ENCODE measurements at regions not wholly inside any gene's neighbourhood (a gene's known extent, or its start where the extent isn't known, plus 50 kb on each side); places are given as distances from the start of the nearest gene placed in this dataset.

DNA sequence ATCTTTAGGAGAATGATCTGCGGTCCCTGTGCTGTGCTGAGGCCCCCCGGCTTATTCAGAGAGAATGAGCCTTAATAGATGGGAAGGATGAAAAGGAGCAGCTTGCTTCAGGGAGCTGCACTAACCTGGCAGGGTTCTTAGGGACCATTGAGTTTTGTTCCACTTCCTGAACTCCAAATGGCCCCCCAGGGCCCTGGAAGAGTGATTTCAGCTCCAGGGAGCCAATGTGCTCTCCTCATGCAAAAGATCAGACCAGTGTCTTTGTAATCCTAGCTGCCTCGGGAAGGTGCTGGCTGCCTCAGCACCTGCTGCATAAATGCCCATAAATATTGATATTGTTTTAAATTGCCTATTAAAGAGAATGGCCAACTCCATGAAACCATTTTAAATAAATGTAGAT is 210.2 kb downstream of the NCK2 start:
- POLR2A ChIA-PET: no interaction called here
- TF ChIP-seq, protein P1, sequence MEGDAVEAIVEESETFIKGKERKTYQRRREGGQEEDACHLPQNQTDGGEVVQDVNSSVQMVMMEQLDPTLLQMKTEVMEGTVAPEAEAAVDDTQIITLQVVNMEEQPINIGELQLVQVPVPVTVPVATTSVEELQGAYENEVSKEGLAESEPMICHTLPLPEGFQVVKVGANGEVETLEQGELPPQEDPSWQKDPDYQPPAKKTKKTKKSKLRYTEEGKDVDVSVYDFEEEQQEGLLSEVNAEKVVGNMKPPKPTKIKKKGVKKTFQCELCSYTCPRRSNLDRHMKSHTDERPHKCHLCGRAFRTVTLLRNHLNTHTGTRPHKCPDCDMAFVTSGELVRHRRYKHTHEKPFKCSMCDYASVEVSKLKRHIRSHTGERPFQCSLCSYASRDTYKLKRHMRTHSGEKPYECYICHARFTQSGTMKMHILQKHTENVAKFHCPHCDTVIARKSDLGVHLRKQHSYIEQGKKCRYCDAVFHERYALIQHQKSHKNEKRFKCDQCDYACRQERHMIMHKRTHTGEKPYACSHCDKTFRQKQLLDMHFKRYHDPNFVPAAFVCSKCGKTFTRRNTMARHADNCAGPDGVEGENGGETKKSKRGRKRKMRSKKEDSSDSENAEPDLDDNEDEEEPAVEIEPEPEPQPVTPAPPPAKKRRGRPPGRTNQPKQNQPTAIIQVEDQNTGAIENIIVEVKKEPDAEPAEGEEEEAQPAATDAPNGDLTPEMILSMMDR (IDR thresholded peaks at IDR 0.05): no peak
- H3K36me3 Mint-ChIP-seq (ENCODE audit: low read depth): no peaks in the 10 kb centered on the region
- CTCF ChIA-PET: no interaction called here
- intact Hi-C loops (cut with micrococcal nuclease): no loop called here
- no peak for ATAC-seq (ENCODE audit: low read depth)
- H3K27ac Mint-ChIP-seq: no peak overlapping the region
- peaks cover 2% of the 10 kb centered on the region for H3K27me3 Mint-ChIP-seq
- no peak for DNase-seq
- H3K9me3 Mint-ChIP-seq: no peaks in the 10 kb centered on the region
- H3K4me1 Mint-ChIP-seq: peaks cover 8% of the 10 kb centered on the region
- no peak overlapping the region for H3K4me3 Mint-ChIP-seq

DNA sequence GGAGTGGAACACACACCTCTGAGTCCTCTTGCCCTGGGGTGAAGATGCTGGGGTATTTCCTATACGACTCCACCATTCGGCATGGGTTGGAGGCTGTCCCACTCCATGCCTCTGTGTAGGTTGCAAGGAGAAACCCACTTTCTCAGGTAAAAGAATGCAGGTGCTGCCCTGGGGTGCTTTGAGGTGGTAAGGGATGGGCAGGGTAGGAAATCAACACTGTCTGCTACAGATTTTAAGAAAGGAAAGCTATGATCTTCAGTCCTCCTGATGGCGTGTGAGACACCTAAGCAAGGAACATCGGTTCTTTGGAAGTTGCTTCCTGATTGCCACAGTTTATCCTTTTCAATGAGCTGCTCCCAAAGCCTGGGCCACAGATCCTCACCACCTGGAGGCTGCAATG is 209.2 kb downstream of the NCK2 start:
- H3K36me3 Mint-ChIP-seq (ENCODE audit: low read depth): no peaks in the 10 kb centered on the region
- intact Hi-C loops (cut with micrococcal nuclease): no loop called here
- ChIA-PET POLR2A (no interaction called here), CTCF (no interaction called here)
- no peaks in the 10 kb centered on the region for H3K9me3 Mint-ChIP-seq
- H3K27me3 Mint-ChIP-seq: peaks cover 2% of the 10 kb centered on the region
- no peak overlapping the region for H3K27ac Mint-ChIP-seq
- H3K4me3 Mint-ChIP-seq: no peak overlapping the region
- no peak for ATAC-seq (ENCODE audit: low read depth)
- TF ChIP-seq, protein P1 (IDR thresholded peaks at IDR 0.05): no peak
- no peak for DNase-seq
- peaks cover 8% of the 10 kb centered on the region for H3K4me1 Mint-ChIP-seq

DNA sequence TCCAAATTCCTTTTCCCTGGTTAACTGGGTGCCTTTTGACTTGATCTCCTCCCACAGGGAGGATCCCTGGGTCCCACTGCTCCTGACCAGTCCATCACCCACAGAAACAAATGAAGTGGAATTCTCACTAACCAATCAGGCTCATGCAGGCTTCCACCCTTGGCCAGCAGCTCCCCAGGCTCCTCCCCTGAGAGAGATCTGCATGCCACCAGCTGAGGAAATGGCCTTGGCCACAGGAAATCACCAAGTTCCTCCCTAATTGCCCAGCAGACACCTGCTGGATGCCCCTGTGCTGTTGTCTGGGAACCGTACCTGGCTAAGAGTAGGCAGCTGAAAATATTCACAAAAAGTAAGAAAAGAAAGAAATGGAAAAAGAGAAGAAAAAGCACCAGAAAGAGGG is 207.4 kb downstream of the NCK2 start:
- intact Hi-C loops (cut with micrococcal nuclease): no loop called here
- DNase-seq: no peak
- no peaks in the 10 kb centered on the region for H3K9me3 Mint-ChIP-seq
- TF ChIP-seq, protein P1 (IDR thresholded peaks at IDR 0.05): no peak
- ChIA-PET CTCF (no interaction called here), POLR2A (no interaction called here)
- peaks cover 8% of the 10 kb centered on the region for H3K4me1 Mint-ChIP-seq
- ATAC-seq (ENCODE audit: low read depth): no peak
- no peak overlapping the region for H3K27ac Mint-ChIP-seq
- H3K36me3 Mint-ChIP-seq (ENCODE audit: low read depth): no peaks in the 10 kb centered on the region
- H3K4me3 Mint-ChIP-seq: no peak overlapping the region
- H3K27me3 Mint-ChIP-seq: peaks cover 2% of the 10 kb centered on the region

DNA sequence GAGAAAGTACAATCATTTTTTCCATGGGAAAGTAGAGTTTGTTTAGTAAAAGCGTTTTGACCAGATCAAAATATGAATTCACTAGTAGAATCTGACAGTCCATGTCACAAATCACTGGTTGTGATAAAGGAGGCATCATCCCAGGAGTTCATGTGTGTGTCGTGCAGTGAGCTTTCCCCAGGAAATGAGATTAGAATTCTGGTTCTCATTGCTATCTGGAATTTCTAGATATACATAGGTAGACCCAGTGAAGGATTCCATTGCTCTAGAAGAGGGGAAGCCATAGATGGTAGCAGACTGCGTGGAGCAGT is 206.6 kb downstream of the NCK2 start:
- Mint-ChIP-seq H3K27ac (no peak overlapping the region), H3K36me3 (ENCODE audit: low read depth) (no peaks in the 10 kb centered on the region), H3K27me3 (peaks cover 2% of the 10 kb centered on the region), H3K4me1 (peaks cover 8% of the 10 kb centered on the region), H3K4me3 (no peak overlapping the region), H3K9me3 (no peaks in the 10 kb centered on the region)
- ATAC-seq (ENCODE audit: low read depth) (no peak), DNase-seq (no peak)
- TF ChIP-seq, protein P1 (IDR thresholded peaks at IDR 0.05): no peak
- intact Hi-C loops (cut with micrococcal nuclease): no loop called here
- CTCF ChIA-PET: no interaction called here
- POLR2A ChIA-PET: no interaction called here

DNA sequence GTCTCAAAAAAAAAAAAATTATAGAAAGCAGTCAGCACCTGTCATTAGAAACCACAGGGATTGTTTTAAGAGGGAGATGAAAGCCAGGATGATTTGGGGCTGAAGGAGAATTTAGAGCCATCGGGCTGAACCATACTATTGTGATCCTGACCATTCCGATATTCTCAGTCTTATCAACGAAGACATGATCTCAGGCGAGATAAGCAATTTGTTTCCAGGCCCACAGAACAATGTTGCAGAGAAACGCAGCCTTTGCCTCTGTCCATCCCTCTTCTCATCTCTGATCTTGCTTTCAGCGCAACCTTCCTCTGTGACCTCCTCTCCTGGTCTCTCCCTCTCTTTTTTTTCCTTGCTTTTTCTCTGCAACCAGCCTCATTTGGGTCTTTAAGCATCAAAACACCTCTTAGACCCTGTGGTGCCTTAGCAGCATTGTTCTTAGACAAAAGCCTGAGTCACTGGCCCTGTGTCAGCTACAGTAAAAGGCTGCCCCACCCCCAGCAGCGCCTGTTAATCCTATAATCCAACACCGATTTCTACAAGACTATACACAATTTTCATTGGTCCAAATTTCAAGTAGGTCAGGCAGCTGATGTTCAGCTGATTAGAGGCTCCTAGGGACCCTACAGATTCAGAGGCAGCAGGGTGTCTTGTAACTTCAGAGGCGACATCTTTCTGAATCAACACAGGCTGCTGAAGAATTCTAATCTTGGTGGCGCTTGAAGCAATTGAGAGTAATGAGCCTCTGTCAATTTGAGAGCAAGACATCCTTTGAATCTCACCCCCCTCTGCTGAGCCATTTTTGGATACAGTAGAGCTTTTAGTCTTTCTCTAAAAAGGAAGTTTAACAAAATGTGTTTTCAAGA is 206.0 kb downstream of the NCK2 start:
- no peak overlapping the region for H3K4me3 Mint-ChIP-seq
- ATAC-seq (ENCODE audit: low read depth) (no peak), DNase-seq (no peak)
- H3K9me3 Mint-ChIP-seq: no peaks in the 10 kb centered on the region
- CTCF ChIA-PET: no interaction called here
- no peaks in the 10 kb centered on the region for H3K36me3 Mint-ChIP-seq (ENCODE audit: low read depth)
- H3K27ac Mint-ChIP-seq: no peak overlapping the region
- H3K4me1 Mint-ChIP-seq: peaks cover 8% of the 10 kb centered on the region
- intact Hi-C loops (cut with micrococcal nuclease): no loop called here
- peaks cover 2% of the 10 kb centered on the region for H3K27me3 Mint-ChIP-seq
- TF ChIP-seq, protein P1 (IDR thresholded peaks at IDR 0.05): no peak
- POLR2A ChIA-PET: no interaction called here

Measured in activated B cell treated with CpG ODN at 0.5 μM for 24 hours (primary cell).